Mesothelial cell of epicardium (in vitro differentiated cells): ENCODE measurements at regions not wholly inside any gene's neighbourhood (a gene's known extent, or its start where the extent isn't known, plus 50 kb on each side); places are given as distances from the start of the nearest gene placed in this dataset.

Experiments used
- DNase-seq, 2 experiments: peaks; one replicate each; pipeline ENCODE4 v3.0.0; 2021; ENCODE audit warnings: low spot score in 2 of 2; ENCODE audit not compliant: unreplicated experiment in 2 of 2
- H3K27ac Mint-ChIP-seq: 2 replicates; pipeline ENCODE4 v1.8.0; 2021; ENCODE audit warnings: mixed read lengths
- H3K27me3 Mint-ChIP-seq: 2 replicates; pipeline ENCODE4 v1.8.0; 2021; ENCODE audit warnings: low read depth, mixed read lengths
- H3K36me3 Mint-ChIP-seq: 2 replicates; pipeline ENCODE4 v1.8.0; 2021; ENCODE audit warnings: mixed read lengths
- H3K4me1 Mint-ChIP-seq: 2 replicates; pipeline ENCODE4 v1.8.0; 2021; ENCODE audit warnings: mixed read lengths
- H3K4me3 Mint-ChIP-seq: 2 replicates; pipeline ENCODE4 v1.8.0; 2021; ENCODE audit warnings: mild to moderate bottlenecking, moderate library complexity, mixed read lengths
- H3K9me3 Mint-ChIP-seq: 2 replicates; pipeline ENCODE4 v1.8.0; 2021; ENCODE audit warnings: mixed read lengths
- TF ChIP-seq, protein P1 (sequence below): fragments of 200-600 bp; sonication (generic); IDR thresholded peaks from one replicate; pipeline ENCODE4 v1.5.0; 2021; ENCODE audit warnings: antibody characterized with exemption; ENCODE audit not compliant: unreplicated experiment

DNA sequence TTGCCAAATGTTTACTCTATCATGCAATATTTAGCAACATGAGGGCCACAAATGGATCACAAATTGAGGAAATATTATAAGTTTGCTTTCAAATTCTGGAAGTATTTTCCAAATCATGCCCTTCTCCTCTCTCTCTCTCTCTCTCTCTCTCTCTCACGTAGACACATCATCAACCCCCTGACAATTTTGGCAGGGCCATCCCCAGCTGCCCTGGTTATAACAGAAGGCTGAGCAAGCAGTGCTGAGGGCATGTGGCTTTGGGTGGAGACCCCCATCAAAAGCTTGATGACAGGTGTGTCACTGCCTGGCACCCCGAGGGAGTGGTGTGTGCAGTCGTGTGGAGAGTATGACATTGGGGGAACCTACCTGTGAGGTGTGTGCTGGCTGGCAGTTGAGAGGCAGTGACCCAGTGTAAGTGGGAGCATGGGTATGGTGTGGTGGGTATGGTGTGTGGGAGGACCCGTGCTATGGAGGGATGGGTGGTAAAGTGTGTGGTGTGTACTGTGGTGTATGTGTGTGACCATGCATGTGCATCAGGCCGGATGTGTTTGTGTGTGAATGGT lies 224.5 kb downstream of the TTC32 start:
- Mint-ChIP-seq H3K27ac (no peak overlapping the region), H3K36me3 (no peaks in the 10 kb centered on the region), H3K4me3 (no peak overlapping the region)

DNA sequence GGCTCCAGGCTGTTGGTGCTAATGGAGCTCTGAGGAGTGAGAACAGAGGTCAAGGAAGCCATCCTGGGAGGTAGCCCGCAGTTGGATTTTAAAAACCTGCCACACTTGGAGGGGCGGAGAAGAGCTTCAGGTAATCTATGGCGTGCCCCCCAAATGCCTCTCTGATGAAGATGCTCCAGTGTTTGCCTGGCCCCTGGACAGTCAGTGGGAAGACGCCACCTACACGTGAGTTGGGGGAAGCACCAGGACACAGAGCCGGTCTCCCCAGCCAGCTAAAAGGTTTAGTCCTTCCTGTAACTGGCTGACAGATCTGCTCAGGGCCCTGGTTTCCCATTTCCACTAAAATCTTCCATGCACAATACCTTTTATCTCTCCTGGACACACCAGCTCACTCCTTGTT lies 225.0 kb downstream of the TTC32 start:
- peaks cover 28% of the 10 kb centered on the region for H3K4me1 Mint-ChIP-seq
- H3K36me3 Mint-ChIP-seq, result no peaks in the 10 kb centered on the region
- no peaks in the 10 kb centered on the region for H3K9me3 Mint-ChIP-seq
- TF ChIP-seq, protein P1, sequence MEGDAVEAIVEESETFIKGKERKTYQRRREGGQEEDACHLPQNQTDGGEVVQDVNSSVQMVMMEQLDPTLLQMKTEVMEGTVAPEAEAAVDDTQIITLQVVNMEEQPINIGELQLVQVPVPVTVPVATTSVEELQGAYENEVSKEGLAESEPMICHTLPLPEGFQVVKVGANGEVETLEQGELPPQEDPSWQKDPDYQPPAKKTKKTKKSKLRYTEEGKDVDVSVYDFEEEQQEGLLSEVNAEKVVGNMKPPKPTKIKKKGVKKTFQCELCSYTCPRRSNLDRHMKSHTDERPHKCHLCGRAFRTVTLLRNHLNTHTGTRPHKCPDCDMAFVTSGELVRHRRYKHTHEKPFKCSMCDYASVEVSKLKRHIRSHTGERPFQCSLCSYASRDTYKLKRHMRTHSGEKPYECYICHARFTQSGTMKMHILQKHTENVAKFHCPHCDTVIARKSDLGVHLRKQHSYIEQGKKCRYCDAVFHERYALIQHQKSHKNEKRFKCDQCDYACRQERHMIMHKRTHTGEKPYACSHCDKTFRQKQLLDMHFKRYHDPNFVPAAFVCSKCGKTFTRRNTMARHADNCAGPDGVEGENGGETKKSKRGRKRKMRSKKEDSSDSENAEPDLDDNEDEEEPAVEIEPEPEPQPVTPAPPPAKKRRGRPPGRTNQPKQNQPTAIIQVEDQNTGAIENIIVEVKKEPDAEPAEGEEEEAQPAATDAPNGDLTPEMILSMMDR, result no peak
- peaks cover 27% of the 10 kb centered on the region for H3K27me3 Mint-ChIP-seq
- no peak for DNase-seq
- no peak overlapping the region for H3K4me3 Mint-ChIP-seq
- no peak overlapping the region for H3K27ac Mint-ChIP-seq

More for the DNA sequence above, 224.5 kb downstream of the TTC32 start:
- TF ChIP-seq, protein P1, result no peak
- Mint-ChIP-seq H3K27me3 (peaks cover 25% of the 10 kb centered on the region), H3K4me1 (peaks cover 28% of the 10 kb centered on the region), H3K9me3 (no peaks in the 10 kb centered on the region)
- no peak for DNase-seq

DNA sequence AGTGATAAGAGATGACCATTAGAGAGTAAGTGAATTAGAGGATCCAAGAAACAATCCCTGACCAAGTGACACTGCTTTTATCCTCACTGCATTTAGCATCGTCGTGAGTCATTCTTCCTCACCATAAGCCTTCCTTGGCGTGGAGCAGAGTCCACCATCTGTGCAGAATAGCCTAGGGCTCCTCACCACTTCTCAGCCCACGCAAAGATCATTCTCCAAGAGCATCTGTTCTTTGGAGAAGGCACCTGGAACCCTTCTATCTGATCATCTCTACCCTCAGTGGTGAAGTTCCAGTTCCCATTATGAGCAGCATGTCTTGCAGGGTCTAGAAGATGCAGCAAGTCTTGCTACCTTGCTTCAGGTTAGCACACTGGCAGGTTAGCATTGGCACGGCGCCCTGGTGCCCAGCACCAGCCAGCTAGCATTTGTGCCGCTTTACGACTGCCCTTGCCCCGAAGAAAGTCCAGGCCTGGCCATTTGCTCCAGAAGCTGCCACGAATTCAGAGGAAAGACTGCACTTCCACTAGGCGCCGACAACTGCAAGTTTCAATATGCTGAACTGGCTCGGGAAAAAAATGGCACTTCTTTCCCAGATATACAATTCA lies 225.8 kb downstream of the TTC32 start:
- Mint-ChIP-seq H3K27me3 (peaks cover 30% of the 10 kb centered on the region), H3K9me3 (no peaks in the 10 kb centered on the region), H3K4me1 (peaks cover 28% of the 10 kb centered on the region), H3K36me3 (no peaks in the 10 kb centered on the region), H3K4me3 (no peak overlapping the region), H3K27ac (no peak overlapping the region)
- TF ChIP-seq, protein P1, result no peak
- no peak for DNase-seq

DNA sequence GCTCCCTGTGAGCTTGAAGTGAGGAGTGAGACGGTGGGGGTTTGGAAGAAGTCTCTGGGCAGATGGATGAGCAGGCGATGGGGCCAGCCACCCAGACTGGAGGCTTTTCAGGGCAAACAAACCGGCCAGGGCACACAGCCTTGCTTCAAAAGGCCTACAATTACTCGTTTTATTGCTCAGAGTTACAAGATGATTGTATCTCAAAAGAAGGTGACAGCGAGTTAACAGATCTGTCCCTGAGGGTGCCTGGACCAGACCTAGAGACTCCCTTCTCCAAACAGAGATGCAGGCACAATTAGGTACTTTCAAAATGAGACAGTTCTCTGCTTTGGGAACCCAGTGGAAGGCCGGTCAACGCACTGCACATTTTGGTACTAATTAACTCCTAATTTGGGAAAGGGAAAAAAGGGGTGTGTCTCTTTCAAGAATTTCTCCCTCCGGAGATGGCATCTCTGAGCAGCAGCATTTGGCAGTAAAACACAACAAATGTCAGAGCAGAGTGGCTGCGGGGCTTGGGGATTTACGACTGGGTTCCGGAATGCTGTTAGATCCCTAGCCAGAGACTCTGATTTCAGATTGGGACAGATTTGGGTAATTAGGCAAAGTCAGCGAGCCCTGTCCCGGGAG lies 226.7 kb downstream of the TTC32 start:
- H3K4me3 Mint-ChIP-seq, result no peak overlapping the region

DNA sequence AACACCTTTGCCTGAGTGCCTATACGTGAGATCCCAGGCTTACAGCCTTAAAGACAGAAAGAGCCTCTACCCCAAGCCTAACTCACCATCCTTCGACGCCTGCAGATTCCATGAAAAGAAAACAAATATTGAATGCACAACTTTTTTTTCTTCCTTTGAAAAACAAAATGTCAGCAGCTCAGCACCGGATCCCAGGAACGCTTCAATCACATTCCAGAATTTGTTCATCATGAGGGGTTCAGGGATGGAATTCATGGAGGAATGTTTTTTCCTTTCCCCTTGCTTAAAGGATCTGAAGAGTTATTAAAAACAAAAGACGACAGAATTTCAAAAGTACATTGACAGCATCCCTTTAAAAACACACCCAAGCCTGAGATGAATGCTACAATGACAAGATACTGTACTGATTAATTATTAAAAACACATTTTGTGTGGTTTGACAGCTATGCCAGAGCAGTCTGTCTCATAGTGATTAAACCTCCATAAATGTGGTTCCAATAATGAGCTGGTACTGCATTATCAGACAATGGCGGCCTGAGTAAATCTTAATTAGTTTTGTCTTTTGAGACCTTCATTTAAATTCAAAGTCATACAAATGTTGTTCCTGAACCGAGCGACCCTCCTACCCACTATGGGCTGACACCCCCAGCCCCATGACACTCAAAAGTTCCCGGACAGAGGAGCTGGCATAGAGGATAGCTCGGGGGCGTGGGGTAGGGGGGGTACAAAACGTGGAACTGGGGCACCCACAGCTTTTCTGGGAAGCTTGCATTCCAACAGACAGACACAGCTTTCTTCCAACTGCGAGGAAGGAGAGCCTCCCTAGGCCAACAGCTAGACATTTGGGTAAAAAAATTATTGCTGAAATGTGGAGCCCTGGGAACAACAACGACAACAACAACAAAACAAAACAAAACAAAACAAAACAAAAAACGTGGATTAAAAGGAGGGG lies 227.5 kb downstream of the TTC32 start:
- Mint-ChIP-seq H3K4me1 (peaks cover 28% of the 10 kb centered on the region), H3K9me3 (no peaks in the 10 kb centered on the region), H3K27ac (no peak overlapping the region), H3K4me3 (no peak overlapping the region), H3K36me3 (no peaks in the 10 kb centered on the region), H3K27me3 (peaks cover 42% of the 10 kb centered on the region)
- TF ChIP-seq, protein P1, result no peak
- DNase-seq, result no peak

More for the DNA sequence above, 226.7 kb downstream of the TTC32 start:
- H3K36me3 Mint-ChIP-seq, result no peaks in the 10 kb centered on the region
- H3K9me3 Mint-ChIP-seq, result no peaks in the 10 kb centered on the region
- no peak overlapping the region for H3K27ac Mint-ChIP-seq
- H3K27me3 Mint-ChIP-seq, result peaks cover 36% of the 10 kb centered on the region
- peaks cover 28% of the 10 kb centered on the region for H3K4me1 Mint-ChIP-seq
- TF ChIP-seq, protein P1, result no peak
- no peak for DNase-seq
